SK-N-SH (cell line): ENCODE measurements at regions not wholly inside any gene's neighbourhood (a gene's known extent, or its start where the extent isn't known, plus 50 kb on each side); places are given as distances from the start of the nearest gene placed in this dataset.

Experiments used
- CTCF ChIA-PET: fragments of 300-600, 350-600 bp; formaldehyde crosslinking; extraction: SDS; loops from one replicate; lab custom pipeline; 2021; lab: Yijun Ruan, JAX
- POLR2A ChIA-PET: fragments of 350-600 bp; sonication (Branson Sonifier 250); formaldehyde crosslinking; extraction: SDS; loops from one replicate; lab custom pipeline; 2020; ENCODE audit warnings: antibody characterized with exemption, inconsistent platforms; lab: Yijun Ruan, JAX
- DNase-seq: peaks from one replicate; pipeline ENCODE4 v3.0.0; 2012
- H2AFZ ChIP-seq: fragments of 200-600 bp; sonication (generic); 2 replicates; pipeline ENCODE4 v1.8.1; 2016; ENCODE audit warnings: antibody characterized with exemption, mild to moderate bottlenecking, low read depth
- H3F3A ChIP-seq: fragments of 200-600 bp; sonication (generic); replicated peaks from 2 replicates; pipeline ENCODE3; 2016; ENCODE audit warnings: antibody characterized with exemption, mild to moderate bottlenecking; ENCODE audit not compliant: insufficient read depth
- H3K27ac ChIP-seq, 2 experiments: fragments of 200-500 bp in 1 of 2; fragments of 200-600 bp in 1 of 2; sonication (Bioruptor generic) in 1 of 2; sonication (generic), shearing (Covaris generic) in 1 of 2; 2 replicates each; pipeline versions ENCODE4 v1.5.1 to v1.6.1; 2014 to 2016; ENCODE audit warnings: low read depth in 2 of 2, inconsistent platforms in 1 of 2, low read length in 1 of 2, mild to moderate bottlenecking in 1 of 2, mixed read lengths in 1 of 2
- H3K27me3 ChIP-seq: fragments of 200-600 bp; sonication (generic), shearing (Covaris generic); 2 replicates; pipeline ENCODE4 v1.6.1; 2016; ENCODE audit warnings: mixed run types; ENCODE audit not compliant: insufficient read depth
- H3K36me3 ChIP-seq, 2 experiments: fragments of 200-500 bp in 1 of 2; fragments of 200-600 bp in 1 of 2; sonication (Bioruptor generic) in 1 of 2; sonication (generic) in 1 of 2; replicated peaks in 1 of 2; 2 replicates each; pipeline versions ENCODE3 to v1.5.1; 2014 to 2016; ENCODE audit warnings: low read length in 1 of 2, mild to moderate bottlenecking in 1 of 2; ENCODE audit not compliant: insufficient read depth in 2 of 2, control insufficient read depth in 1 of 2
- H3K4me1 ChIP-seq, 2 experiments: fragments of 200-500 bp in 1 of 2; fragments of 200-600 bp in 1 of 2; sonication (Bioruptor generic) in 1 of 2; sonication (generic), shearing (Covaris generic) in 1 of 2; 2 replicates each; pipeline versions ENCODE4 v1.5.1 to v1.6.1; 2014 to 2016; ENCODE audit warnings: low read depth in 1 of 2, low read length in 1 of 2, mixed run types in 1 of 2; ENCODE audit not compliant: insufficient read depth in 2 of 2, control insufficient read depth in 1 of 2
- H3K4me2 ChIP-seq: fragments of 200-600 bp; sonication (generic), shearing (Covaris generic); 2 replicates; pipeline ENCODE4 v1.6.1; 2017; ENCODE audit warnings: mixed run types
- H3K4me3 ChIP-seq, 2 experiments: fragments of 200-500 bp in 1 of 2; fragments of 200-600 bp in 1 of 2; sonication (Bioruptor generic) in 1 of 2; sonication (generic), shearing (Covaris generic) in 1 of 2; 2 replicates each; pipeline versions ENCODE4 v1.5.1 to v1.8.1; 2014 to 2016; ENCODE audit warnings: low read depth in 2 of 2, inconsistent platforms in 1 of 2, low read length in 1 of 2, mild to moderate bottlenecking in 1 of 2, mixed read lengths in 1 of 2, moderate library complexity in 1 of 2
- H3K79me2 ChIP-seq: fragments of 200-600 bp; sonication (generic); 2 replicates; pipeline ENCODE4 v1.8.1; 2017; ENCODE audit warnings: mild to moderate bottlenecking; ENCODE audit not compliant: insufficient read depth
- H3K9ac ChIP-seq: fragments of 200-600 bp; sonication (generic); 2 replicates; pipeline ENCODE4 v1.6.1; 2017; ENCODE audit warnings: mixed run types
- H3K9me2 ChIP-seq: fragments of 200-600 bp; sonication (generic); 2 replicates; pipeline ENCODE4 v1.6.1; 2017; ENCODE audit warnings: mixed run types
- H3K9me3 ChIP-seq: fragments of 200-600 bp; sonication (generic); 2 replicates; pipeline ENCODE4 v1.6.1; 2017; ENCODE audit warnings: mixed run types, mild to moderate bottlenecking, moderate library complexity
- H4K20me1 ChIP-seq: fragments of 200-600 bp; sonication (generic); 2 replicates; pipeline ENCODE4 v1.6.1; 2017; ENCODE audit warnings: mild to moderate bottlenecking, mixed run types; ENCODE audit not compliant: insufficient read depth
- EP300 ChIP-seq, 2 experiments: IDR thresholded peaks; 2 replicates each; pipeline versions ENCODE4 v1.4.0 to v1.6.1; 2012; ENCODE audit warnings: borderline replicate concordance in 1 of 2, low read depth in 1 of 2, low read length in 1 of 2
- FOSL2 ChIP-seq: IDR thresholded peaks from 2 replicates; pipeline ENCODE4 v1.4.0; 2012; ENCODE audit warnings: low read depth, mild to moderate bottlenecking, moderate library complexity, borderline replicate concordance
- FOXM1 ChIP-seq: IDR thresholded peaks from 2 replicates; pipeline ENCODE4 v1.4.0; 2012; ENCODE audit warnings: low read depth, mild to moderate bottlenecking
- GABPA ChIP-seq: IDR thresholded peaks from 2 replicates; pipeline ENCODE4 v1.4.0; 2012; ENCODE audit warnings: low read depth, mild to moderate bottlenecking
- JUND ChIP-seq: IDR thresholded peaks from 2 replicates; pipeline ENCODE4 v1.4.0; 2012
- MEF2A ChIP-seq: IDR thresholded peaks from 2 replicates; pipeline ENCODE4 v1.4.0; 2012; ENCODE audit warnings: low read depth, borderline replicate concordance
- NRF1 ChIP-seq: IDR thresholded peaks from 2 replicates; pipeline ENCODE4 v1.6.1; 2012; ENCODE audit warnings: low read depth, mild to moderate bottlenecking, low read length
- RFX5 ChIP-seq: IDR thresholded peaks from 2 replicates; pipeline ENCODE4 v1.6.1; 2012; ENCODE audit warnings: mild to moderate bottlenecking, improper control_type of control experiment, low read length
- SMC3 ChIP-seq: IDR thresholded peaks from 2 replicates; pipeline ENCODE4 v1.6.1; 2012; ENCODE audit warnings: low read depth, low read length, improper control_type of control experiment
- TAF1 ChIP-seq: IDR thresholded peaks from 2 replicates; pipeline ENCODE4 v1.6.1; 2012; ENCODE audit warnings: low read depth, mild to moderate bottlenecking, low read length, moderate library complexity, borderline replicate concordance
- TEAD4 ChIP-seq: IDR thresholded peaks from 2 replicates; pipeline ENCODE4 v1.4.0; 2012; ENCODE audit warnings: mild to moderate bottlenecking, borderline replicate concordance; ENCODE audit not compliant: insufficient read depth
- WGBS: methylation state at CpG from one replicate; pipeline ENCODE4 v1.1.6; 2017; ENCODE audit warnings: low lambda C conversion rate; 5-methylcytosine and 5-hydroxymethylcytosine counted together
- TF ChIP-seq, protein P1 (sequence below): IDR thresholded peaks from 2 replicates; pipeline ENCODE4 v1.4.0; 2012; ENCODE audit warnings: low read depth, borderline replicate concordance
- TF ChIP-seq, protein P2 (sequence below): fragments of 200-600 bp; sonication (generic); IDR thresholded peaks from 2 replicates; pipeline ENCODE4 v1.6.1; 2017; ENCODE audit warnings: antibody characterized with exemption, mild to moderate bottlenecking, moderate library complexity
- TF ChIP-seq, protein P3 (sequence below): fragments of 150-350 bp; IDR thresholded peaks from 2 replicates; pipeline ENCODE4 v1.6.1; 2017; ENCODE audit warnings: antibody characterized with exemption, low read length, low read depth, borderline replicate concordance
- TF ChIP-seq, protein P4 (sequence below): fragments of 150-350 bp; IDR thresholded peaks from 2 replicates; pipeline ENCODE4 v1.6.1; 2016; ENCODE audit warnings: mild to moderate bottlenecking, low read depth, low read length
- TF ChIP-seq, protein P5 (sequence below): IDR thresholded peaks from 2 replicates; pipeline ENCODE4 v1.4.0; 2012; ENCODE audit warnings: low read depth
- TF ChIP-seq, protein P6 (sequence below): IDR thresholded peaks from 2 replicates; pipeline ENCODE4 v1.6.1; 2012; ENCODE audit warnings: mild to moderate bottlenecking, low read depth, low read length, moderate library complexity

DNA sequence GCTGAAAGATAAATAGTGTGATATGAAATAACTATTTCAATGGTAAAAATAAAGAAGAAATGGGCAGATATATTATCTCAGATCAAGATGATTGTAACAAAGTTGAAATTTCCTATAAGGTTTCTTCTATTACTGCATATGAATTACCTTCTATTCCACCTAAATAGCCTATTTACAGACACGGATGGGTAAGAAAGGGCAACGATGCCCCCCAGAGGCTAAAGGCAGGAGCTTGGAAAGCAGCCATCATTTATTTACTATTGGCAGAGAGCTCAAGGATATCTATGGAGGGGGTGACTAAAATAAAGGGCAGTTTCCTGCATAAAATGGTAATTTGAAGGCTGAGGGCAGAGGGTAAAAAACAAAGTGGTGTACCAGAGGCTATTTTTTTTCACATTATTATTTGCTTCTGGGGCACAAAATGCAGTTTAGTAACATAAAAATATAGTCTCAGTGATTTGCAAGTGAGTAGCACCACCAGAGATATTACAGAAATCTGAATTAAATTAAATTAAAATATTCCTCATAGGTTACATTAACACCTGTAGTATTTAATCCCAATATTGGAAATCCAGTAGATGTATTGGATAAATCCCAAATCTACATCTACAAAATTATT, 123.1 kb downstream of the BTC start (continued):
- TF ChIP-seq, protein P1, sequence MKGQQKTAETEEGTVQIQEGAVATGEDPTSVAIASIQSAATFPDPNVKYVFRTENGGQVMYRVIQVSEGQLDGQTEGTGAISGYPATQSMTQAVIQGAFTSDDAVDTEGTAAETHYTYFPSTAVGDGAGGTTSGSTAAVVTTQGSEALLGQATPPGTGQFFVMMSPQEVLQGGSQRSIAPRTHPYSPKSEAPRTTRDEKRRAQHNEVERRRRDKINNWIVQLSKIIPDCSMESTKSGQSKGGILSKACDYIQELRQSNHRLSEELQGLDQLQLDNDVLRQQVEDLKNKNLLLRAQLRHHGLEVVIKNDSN: no peak
- TF ChIP-seq FOXM1 (no peak), MEF2A (no peak), GABPA (no peak), EP300 (IDR thresholded peaks at IDR 0.05; ENCODE audit: borderline replicate concordance in 1 of 2, low read depth in 1 of 2, low read length in 1 of 2) (no peak), JUND (no peak), NRF1 (no peak)
- TF ChIP-seq, protein P2, sequence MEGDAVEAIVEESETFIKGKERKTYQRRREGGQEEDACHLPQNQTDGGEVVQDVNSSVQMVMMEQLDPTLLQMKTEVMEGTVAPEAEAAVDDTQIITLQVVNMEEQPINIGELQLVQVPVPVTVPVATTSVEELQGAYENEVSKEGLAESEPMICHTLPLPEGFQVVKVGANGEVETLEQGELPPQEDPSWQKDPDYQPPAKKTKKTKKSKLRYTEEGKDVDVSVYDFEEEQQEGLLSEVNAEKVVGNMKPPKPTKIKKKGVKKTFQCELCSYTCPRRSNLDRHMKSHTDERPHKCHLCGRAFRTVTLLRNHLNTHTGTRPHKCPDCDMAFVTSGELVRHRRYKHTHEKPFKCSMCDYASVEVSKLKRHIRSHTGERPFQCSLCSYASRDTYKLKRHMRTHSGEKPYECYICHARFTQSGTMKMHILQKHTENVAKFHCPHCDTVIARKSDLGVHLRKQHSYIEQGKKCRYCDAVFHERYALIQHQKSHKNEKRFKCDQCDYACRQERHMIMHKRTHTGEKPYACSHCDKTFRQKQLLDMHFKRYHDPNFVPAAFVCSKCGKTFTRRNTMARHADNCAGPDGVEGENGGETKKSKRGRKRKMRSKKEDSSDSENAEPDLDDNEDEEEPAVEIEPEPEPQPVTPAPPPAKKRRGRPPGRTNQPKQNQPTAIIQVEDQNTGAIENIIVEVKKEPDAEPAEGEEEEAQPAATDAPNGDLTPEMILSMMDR: peak; percentile 78

DNA sequence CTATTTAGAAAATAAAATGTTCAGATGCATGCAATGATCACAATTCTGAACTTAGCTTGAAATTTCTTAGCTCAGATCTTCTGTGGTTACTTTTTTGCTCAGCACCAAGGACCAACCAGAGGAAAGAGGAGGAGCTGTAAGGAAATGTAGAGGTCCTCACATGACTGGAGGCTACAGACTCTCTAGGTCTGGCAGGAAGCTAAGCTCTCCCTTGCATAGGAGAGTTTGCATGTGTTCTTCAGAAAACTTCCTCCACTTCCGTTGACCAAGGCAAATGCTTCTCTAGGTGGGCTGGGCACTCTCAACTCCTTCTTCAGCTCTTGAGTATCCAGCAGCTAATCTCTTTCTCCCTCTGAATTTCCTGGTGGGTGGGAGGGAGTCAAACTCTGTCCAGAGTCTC, 119.6 kb downstream of the BTC start:
- no peaks in the 10 kb centered on the region for H3K79me2 ChIP-seq
- TF ChIP-seq, protein P3, sequence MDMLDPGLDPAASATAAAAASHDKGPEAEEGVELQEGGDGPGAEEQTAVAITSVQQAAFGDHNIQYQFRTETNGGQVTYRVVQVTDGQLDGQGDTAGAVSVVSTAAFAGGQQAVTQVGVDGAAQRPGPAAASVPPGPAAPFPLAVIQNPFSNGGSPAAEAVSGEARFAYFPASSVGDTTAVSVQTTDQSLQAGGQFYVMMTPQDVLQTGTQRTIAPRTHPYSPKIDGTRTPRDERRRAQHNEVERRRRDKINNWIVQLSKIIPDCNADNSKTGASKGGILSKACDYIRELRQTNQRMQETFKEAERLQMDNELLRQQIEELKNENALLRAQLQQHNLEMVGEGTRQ: no peak
- TF ChIP-seq, protein P4, sequence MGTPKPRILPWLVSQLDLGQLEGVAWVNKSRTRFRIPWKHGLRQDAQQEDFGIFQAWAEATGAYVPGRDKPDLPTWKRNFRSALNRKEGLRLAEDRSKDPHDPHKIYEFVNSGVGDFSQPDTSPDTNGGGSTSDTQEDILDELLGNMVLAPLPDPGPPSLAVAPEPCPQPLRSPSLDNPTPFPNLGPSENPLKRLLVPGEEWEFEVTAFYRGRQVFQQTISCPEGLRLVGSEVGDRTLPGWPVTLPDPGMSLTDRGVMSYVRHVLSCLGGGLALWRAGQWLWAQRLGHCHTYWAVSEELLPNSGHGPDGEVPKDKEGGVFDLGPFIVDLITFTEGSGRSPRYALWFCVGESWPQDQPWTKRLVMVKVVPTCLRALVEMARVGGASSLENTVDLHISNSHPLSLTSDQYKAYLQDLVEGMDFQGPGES: no peak
- TF ChIP-seq MEF2A (no peak), SMC3 (no peak), FOSL2 (no peak), RFX5 (no peak), TEAD4 (no peak), FOXM1 (no peak), TAF1 (no peak)
- TF ChIP-seq, protein P5, sequence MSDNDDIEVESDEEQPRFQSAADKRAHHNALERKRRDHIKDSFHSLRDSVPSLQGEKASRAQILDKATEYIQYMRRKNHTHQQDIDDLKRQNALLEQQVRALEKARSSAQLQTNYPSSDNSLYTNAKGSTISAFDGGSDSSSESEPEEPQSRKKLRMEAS: no peak
- TF ChIP-seq, protein P6, sequence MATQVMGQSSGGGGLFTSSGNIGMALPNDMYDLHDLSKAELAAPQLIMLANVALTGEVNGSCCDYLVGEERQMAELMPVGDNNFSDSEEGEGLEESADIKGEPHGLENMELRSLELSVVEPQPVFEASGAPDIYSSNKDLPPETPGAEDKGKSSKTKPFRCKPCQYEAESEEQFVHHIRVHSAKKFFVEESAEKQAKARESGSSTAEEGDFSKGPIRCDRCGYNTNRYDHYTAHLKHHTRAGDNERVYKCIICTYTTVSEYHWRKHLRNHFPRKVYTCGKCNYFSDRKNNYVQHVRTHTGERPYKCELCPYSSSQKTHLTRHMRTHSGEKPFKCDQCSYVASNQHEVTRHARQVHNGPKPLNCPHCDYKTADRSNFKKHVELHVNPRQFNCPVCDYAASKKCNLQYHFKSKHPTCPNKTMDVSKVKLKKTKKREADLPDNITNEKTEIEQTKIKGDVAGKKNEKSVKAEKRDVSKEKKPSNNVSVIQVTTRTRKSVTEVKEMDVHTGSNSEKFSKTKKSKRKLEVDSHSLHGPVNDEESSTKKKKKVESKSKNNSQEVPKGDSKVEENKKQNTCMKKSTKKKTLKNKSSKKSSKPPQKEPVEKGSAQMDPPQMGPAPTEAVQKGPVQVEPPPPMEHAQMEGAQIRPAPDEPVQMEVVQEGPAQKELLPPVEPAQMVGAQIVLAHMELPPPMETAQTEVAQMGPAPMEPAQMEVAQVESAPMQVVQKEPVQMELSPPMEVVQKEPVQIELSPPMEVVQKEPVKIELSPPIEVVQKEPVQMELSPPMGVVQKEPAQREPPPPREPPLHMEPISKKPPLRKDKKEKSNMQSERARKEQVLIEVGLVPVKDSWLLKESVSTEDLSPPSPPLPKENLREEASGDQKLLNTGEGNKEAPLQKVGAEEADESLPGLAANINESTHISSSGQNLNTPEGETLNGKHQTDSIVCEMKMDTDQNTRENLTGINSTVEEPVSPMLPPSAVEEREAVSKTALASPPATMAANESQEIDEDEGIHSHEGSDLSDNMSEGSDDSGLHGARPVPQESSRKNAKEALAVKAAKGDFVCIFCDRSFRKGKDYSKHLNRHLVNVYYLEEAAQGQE: no peak
- TF ChIP-seq, all 33 proteins: peak for 0
- Histone ChIP-seq H3K9me2 (no peaks in the 10 kb centered on the region), H3F3A (no peaks in the 10 kb centered on the region), H3K9ac (no peak overlapping the region), H2AFZ (no peak overlapping the region), H4K20me1 (no peaks in the 10 kb centered on the region), H3K4me3 (no peak overlapping the region), H3K4me1 (no peaks in the 10 kb centered on the region), H3K9me3 (no peaks in the 10 kb centered on the region), H3K27me3 (peaks cover 23% of the 10 kb centered on the region; the same call in 1 of the 2 replicates), H3K4me2 (no peak overlapping the region), H3K36me3 (no peaks in the 10 kb centered on the region), H3K27ac (no peak overlapping the region)
- CTCF ChIA-PET: interaction anchor here (0.7 to 3.0 kb wide), 4 partner anchors 14 to 355 kb away, joined by 3 to 21 read pairs (median 8); no protein-coding TSS in a partner anchor
- DNase-seq: no peak
- 11% methylated on average over 1 of the region's 1 CpG for WGBS
- POLR2A ChIA-PET: no interaction called here
